Immature natural killer cell (primary cell): ENCODE measurements at regions not wholly inside any gene's neighbourhood (a gene's known extent, or its start where the extent isn't known, plus 50 kb on each side); places are given as distances from the start of the nearest gene placed in this dataset.

Experiments used
- DNase-seq, 3 donors: peaks; one replicate each; pipeline ENCODE4 v3.0.0; 2022; ENCODE audit warnings: mixed read lengths in 1 of 3
- H3K27ac Mint-ChIP-seq, 6 donors: one replicate each; pipeline ENCODE4 v1.8.0; 2020; ENCODE audit warnings: mixed read lengths in 6 of 6, mild to moderate bottlenecking in 5 of 6, inconsistent platforms in 4 of 6, moderate library complexity in 3 of 6
- H3K27me3 Mint-ChIP-seq, 3 donors: one replicate each; pipeline ENCODE4 v1.8.0; 2020 to 2021; ENCODE audit warnings: low read depth in 3 of 3, mild to moderate bottlenecking in 3 of 3, mixed read lengths in 3 of 3, moderate library complexity in 3 of 3, inconsistent platforms in 1 of 3
- H3K36me3 Mint-ChIP-seq, 3 donors: one replicate each; pipeline ENCODE4 v1.8.0; 2020; ENCODE audit warnings: mixed read lengths in 3 of 3, inconsistent platforms in 2 of 3, mild to moderate bottlenecking in 2 of 3
- H3K4me1 Mint-ChIP-seq, 2 donors: one replicate each; pipeline ENCODE4 v1.8.0; 2020; ENCODE audit warnings: inconsistent platforms in 2 of 2, mild to moderate bottlenecking in 2 of 2, mixed read lengths in 2 of 2, moderate library complexity in 1 of 2
- H3K4me3 Mint-ChIP-seq, 5 donors: one replicate each; pipeline ENCODE4 v1.8.0; 2020; ENCODE audit warnings: mild to moderate bottlenecking in 5 of 5, mixed read lengths in 5 of 5, inconsistent platforms in 3 of 5, moderate library complexity in 3 of 5
- H3K9me3 Mint-ChIP-seq, 6 donors: one replicate each; pipeline ENCODE4 v1.8.0; 2020; ENCODE audit warnings: mild to moderate bottlenecking in 6 of 6, mixed read lengths in 6 of 6, inconsistent platforms in 4 of 6, moderate library complexity in 3 of 6

- Mint-ChIP-seq H3K27me3 (peaks cover 3 to 5% (median 3%) of the 10 kb centered on the region in 3 donors), H3K4me1 (no peaks in the 10 kb centered on the region), H3K4me3 (no peak overlapping the region), H3K27ac (no peak overlapping the region), H3K36me3 (no peaks in the 10 kb centered on the region), H3K9me3 (no peaks in the 10 kb centered on the region)
- DNase-seq: no peak
Measured at GRCh38 chr7:27409311-27409710, 166.7 kb downstream of the EVX1 start.

GRCh38 chr7:27409776-27410175 lies 167.2 kb downstream of the EVX1 start:
- Mint-ChIP-seq H3K27me3 (peaks cover 3 to 5% (median 3%) of the 10 kb centered on the region in 3 donors), H3K36me3 (no peaks in the 10 kb centered on the region), H3K27ac (no peak overlapping the region), H3K4me1 (no peaks in the 10 kb centered on the region), H3K4me3 (no peak overlapping the region), H3K9me3 (no peaks in the 10 kb centered on the region)
- DNase-seq: no peak

GRCh38 chr7:27410812-27411544 lies 168.4 kb downstream of the EVX1 start:
- Mint-ChIP-seq H3K36me3 (no peaks in the 10 kb centered on the region), H3K27me3 (peaks cover 2 to 5% (median 3%) of the 10 kb centered on the region in 3 donors), H3K4me1 (no peaks in the 10 kb centered on the region), H3K9me3 (no peaks in the 10 kb centered on the region), H3K27ac (no peak overlapping the region), H3K4me3 (no peak overlapping the region)
- DNase-seq: no peak

DNA sequence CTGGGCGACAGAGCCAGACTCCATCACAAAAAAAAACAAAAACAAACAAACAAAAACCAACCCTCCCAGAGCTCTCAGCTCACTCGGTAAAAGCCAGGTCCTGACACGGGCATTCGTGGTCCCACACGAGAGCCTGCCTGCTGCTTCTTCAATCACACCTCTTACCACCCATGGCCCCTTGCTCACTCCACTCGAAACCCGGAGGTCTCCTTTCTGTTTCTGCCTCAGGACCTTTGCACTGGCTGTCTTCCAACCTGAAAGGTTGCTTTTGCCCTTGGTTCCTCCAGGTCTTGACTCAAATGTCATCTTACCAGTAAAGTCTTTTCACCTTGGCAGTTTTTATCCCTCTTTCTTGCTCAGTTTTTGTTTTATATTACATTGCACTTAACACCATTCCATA lies 169.6 kb downstream of the EVX1 start:
- Mint-ChIP-seq H3K36me3 (no peaks in the 10 kb centered on the region), H3K4me1 (no peaks in the 10 kb centered on the region), H3K27me3 (peaks cover 2 to 3% (median 2%) of the 10 kb centered on the region in 3 donors), H3K27ac (no peak overlapping the region), H3K4me3 (no peak overlapping the region), H3K9me3 (no peaks in the 10 kb centered on the region)
- DNase-seq: no peak

GRCh38 chr7:27418541-27418940 lies 175.9 kb downstream of the EVX1 start:
- DNase-seq: no peak
- H3K27ac Mint-ChIP-seq: no peak overlapping the region
- H3K27me3 Mint-ChIP-seq: peaks cover 0 to 5% (median 2%) of the 10 kb centered on the region in 3 donors
- no peak overlapping the region for H3K4me3 Mint-ChIP-seq
- H3K4me1 Mint-ChIP-seq: no peaks in the 10 kb centered on the region
- no peaks in the 10 kb centered on the region for H3K36me3 Mint-ChIP-seq
- no peaks in the 10 kb centered on the region for H3K9me3 Mint-ChIP-seq

DNA sequence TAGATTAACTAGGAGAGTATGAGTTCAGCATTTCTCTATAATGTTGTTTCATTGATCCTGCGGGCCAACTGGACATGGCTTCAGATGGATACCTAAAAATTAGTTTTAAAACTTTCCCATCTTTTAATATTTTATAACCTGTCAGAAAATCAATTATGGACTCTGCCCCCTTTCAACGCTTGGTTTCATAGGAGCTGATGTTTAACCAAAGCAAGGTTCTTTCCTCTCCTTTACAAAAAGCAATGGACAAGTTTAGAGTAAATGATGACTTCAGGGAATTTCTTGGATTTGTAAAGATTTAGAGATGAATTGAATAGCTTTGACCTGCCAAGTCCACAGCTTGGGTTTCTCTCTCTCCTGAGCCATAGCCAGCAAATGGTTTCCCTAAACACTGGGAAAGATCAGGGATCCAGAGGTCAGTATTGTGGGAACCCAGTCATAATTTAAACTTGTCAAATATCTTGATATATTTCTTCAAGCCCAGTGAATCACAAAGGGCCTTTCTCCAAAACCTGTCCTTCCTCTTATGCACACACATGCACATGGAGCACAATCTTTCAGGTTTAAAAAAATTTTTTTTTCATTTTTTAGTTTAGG lies 177.1 kb downstream of the EVX1 start:
- no peak overlapping the region for H3K27ac Mint-ChIP-seq
- peaks cover 0 to 5% (median 2%) of the 10 kb centered on the region in 3 donors for H3K27me3 Mint-ChIP-seq
- no peaks in the 10 kb centered on the region for H3K9me3 Mint-ChIP-seq
- H3K36me3 Mint-ChIP-seq: no peaks in the 10 kb centered on the region
- no peaks in the 10 kb centered on the region for H3K4me1 Mint-ChIP-seq
- H3K4me3 Mint-ChIP-seq: no peak overlapping the region
- DNase-seq: no peak

GRCh38 chr7:27420702-27421101 lies 178.1 kb downstream of the EVX1 start:
- no peak for DNase-seq
- H3K27me3 Mint-ChIP-seq: peaks cover 0 to 5% (median 2%) of the 10 kb centered on the region in 3 donors
- no peaks in the 10 kb centered on the region for H3K4me1 Mint-ChIP-seq
- H3K36me3 Mint-ChIP-seq: no peaks in the 10 kb centered on the region
- H3K27ac Mint-ChIP-seq: no peak overlapping the region
- no peaks in the 10 kb centered on the region for H3K9me3 Mint-ChIP-seq
- H3K4me3 Mint-ChIP-seq: no peak overlapping the region

GRCh38 chr7:27423290-27423689 lies 180.7 kb downstream of the EVX1 start:
- Mint-ChIP-seq H3K4me3 (no peak overlapping the region), H3K4me1 (no peaks in the 10 kb centered on the region), H3K9me3 (no peaks in the 10 kb centered on the region), H3K36me3 (no peaks in the 10 kb centered on the region), H3K27ac (no peak overlapping the region), H3K27me3 (peaks cover 0 to 5% (median 2%) of the 10 kb centered on the region in 3 donors)
- no peak for DNase-seq

GRCh38 chr7:27423821-27424220 lies 181.2 kb downstream of the EVX1 start:
- Mint-ChIP-seq H3K4me3 (no peak overlapping the region), H3K4me1 (no peaks in the 10 kb centered on the region), H3K27ac (no peak overlapping the region), H3K27me3 (peaks cover 0 to 5% (median 2%) of the 10 kb centered on the region in 3 donors), H3K9me3 (no peaks in the 10 kb centered on the region), H3K36me3 (no peaks in the 10 kb centered on the region)
- no peak for DNase-seq

DNA sequence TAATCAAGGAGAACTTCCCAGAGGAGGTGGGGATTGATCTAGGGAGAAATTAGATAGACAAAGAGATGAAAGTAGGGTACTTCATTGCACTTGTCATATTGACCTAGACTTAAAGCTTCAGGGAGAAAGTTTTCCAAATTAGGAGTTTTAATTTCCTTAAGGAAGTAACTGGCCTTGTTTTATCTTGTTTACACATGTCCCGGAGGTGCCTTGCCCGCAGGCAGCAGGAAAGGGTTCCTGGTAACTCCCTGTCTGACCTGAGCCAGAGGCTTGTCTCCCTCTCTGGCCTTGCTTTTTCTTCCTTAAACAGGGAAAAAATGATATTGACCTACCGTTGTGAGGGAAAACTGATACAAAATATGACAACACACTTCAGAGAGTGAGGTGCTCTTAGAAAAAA lies 181.6 kb downstream of the EVX1 start:
- peaks cover 0 to 5% (median 2%) of the 10 kb centered on the region in 3 donors for H3K27me3 Mint-ChIP-seq
- H3K27ac Mint-ChIP-seq: no peak overlapping the region
- H3K4me3 Mint-ChIP-seq: no peak overlapping the region
- H3K36me3 Mint-ChIP-seq: no peaks in the 10 kb centered on the region
- H3K9me3 Mint-ChIP-seq: no peaks in the 10 kb centered on the region
- no peaks in the 10 kb centered on the region for H3K4me1 Mint-ChIP-seq
- DNase-seq: no peak

DNA sequence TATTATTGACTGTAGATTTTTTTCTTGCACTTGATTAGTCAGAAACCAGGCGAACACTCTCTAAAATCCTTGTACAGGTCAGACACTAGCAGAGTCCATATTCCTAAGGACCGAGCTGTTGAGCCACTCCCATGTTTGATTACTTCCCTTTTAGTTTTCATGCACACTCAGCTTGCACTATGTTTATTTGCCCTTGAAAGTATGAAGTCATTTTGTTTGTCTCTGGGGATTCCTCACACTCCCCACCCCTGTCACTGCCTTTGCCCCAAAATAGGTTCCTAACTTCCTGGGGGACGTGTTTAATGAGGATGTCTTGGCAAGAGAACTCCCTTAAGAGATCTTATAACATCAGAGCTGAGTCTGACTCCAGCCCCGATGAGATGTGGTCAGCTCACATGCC lies 182.1 kb downstream of the EVX1 start:
- no peaks in the 10 kb centered on the region for H3K36me3 Mint-ChIP-seq
- H3K9me3 Mint-ChIP-seq: no peaks in the 10 kb centered on the region
- DNase-seq: no peak
- H3K4me3 Mint-ChIP-seq: no peak overlapping the region
- H3K4me1 Mint-ChIP-seq: no peaks in the 10 kb centered on the region
- peaks cover 0 to 2% (median under 1%) of the 10 kb centered on the region in 3 donors for H3K27me3 Mint-ChIP-seq
- H3K27ac Mint-ChIP-seq: no peak overlapping the region

DNA sequence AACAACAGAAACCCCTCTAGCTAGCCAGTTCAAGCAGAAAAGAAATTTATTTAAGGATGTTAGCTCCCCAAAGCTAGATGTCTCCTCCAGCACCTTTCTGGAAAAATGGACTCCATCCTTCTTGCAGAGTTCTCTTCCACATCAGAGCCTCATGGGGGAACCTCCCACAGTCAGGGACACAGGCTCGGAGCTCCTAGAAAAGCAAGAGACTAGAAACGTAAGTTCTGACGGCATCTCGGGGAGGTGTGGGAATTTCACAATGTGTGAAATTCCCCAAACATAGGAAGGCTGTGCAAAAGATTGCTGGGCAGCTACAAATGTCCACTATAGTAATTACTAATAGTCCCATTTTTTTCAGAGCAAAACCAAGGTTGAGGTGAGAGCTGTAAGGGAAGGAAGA lies 184.8 kb downstream of the EVX1 start:
- Mint-ChIP-seq H3K27me3 (peaks cover 0 to 9% (median 0%) of the 10 kb centered on the region in 3 donors), H3K36me3 (no peaks in the 10 kb centered on the region), H3K27ac (no peak overlapping the region), H3K4me3 (no peak overlapping the region), H3K9me3 (no peaks in the 10 kb centered on the region), H3K4me1 (no peaks in the 10 kb centered on the region)
- DNase-seq: no peak

- Mint-ChIP-seq H3K4me3 (no peak overlapping the region), H3K4me1 (no peaks in the 10 kb centered on the region), H3K36me3 (no peaks in the 10 kb centered on the region), H3K9me3 (no peaks in the 10 kb centered on the region), H3K27ac (no peak overlapping the region), H3K27me3 (peaks cover 0 to 9% (median 0%) of the 10 kb centered on the region in 3 donors)
- no peak for DNase-seq
Measured at GRCh38 chr7:27430105-27430504, 187.5 kb downstream of the EVX1 start.

GRCh38 chr7:27431465-27431864 lies 188.9 kb downstream of the EVX1 start:
- Mint-ChIP-seq H3K4me1 (no peaks in the 10 kb centered on the region), H3K36me3 (no peaks in the 10 kb centered on the region), H3K9me3 (no peaks in the 10 kb centered on the region), H3K27me3 (peaks cover 0 to 9% (median 0%) of the 10 kb centered on the region in 3 donors), H3K4me3 (no peak overlapping the region), H3K27ac (no peak overlapping the region)
- DNase-seq: no peak

- Mint-ChIP-seq H3K36me3 (no peaks in the 10 kb centered on the region), H3K27ac (no peak overlapping the region), H3K27me3 (peaks cover 0 to 9% (median 0%) of the 10 kb centered on the region in 3 donors), H3K4me3 (no peak overlapping the region), H3K9me3 (no peaks in the 10 kb centered on the region), H3K4me1 (no peaks in the 10 kb centered on the region)
- no peak for DNase-seq
Measured at GRCh38 chr7:27433581-27433980, 191.0 kb downstream of the EVX1 start.
